ENCODE measurements at regions not wholly inside any gene's neighbourhood (a gene's known extent, or its start where the extent isn't known, plus 50 kb on each side); places are given as distances from the start of the nearest gene placed in this dataset.

DNA sequence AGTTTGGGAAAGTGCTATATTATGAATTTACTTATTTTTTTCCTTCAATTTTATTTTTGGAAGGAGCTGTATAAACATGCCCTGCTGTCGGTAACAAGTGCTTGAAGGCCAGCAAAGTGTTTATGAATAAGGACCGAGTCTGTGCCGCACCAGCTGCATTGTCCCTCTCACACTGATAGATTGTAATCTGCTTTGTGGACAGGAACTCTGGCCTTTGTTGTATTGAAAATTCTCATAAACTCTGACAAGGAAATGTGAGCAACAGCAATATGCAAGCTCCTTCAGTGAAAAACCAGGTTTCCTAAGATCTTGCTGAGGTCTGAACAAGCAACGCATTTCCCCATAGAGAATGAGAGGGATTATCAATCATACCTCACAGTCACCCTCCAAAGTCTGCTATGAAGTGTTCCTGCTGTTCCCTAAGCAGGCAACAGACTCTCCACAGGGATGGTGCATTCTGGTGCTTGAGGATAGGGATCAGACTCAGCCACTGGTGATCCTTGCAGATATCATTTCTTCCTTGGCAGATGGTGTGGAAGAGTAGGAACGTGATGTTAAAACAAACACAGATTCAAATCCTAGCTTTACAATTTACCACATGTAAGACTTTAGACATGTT is 109.6 kb downstream of the KCNJ2 start:
- TF ChIP-seq ZBTB7A (IDR thresholded peaks at IDR 0.05; ENCODE audit: low read depth) (no peak), YY1 (IDR thresholded peaks at IDR 0.05; ENCODE audit: low read depth) (no peak), TEAD4 (IDR thresholded peaks at IDR 0.05) (no peak), RAD21 (IDR thresholded peaks at IDR 0.05; ENCODE audit: low read depth) (no peak), EGR1 (IDR thresholded peaks at IDR 0.05) (no peak), NFIC (IDR thresholded peaks at IDR 0.05) (no peak), TAF1 (IDR thresholded peaks at IDR 0.05; ENCODE audit: low read depth) (no peak), TCF12 (IDR thresholded peaks at IDR 0.05; ENCODE audit: low read depth) (no peak), CEBPB (IDR thresholded peaks at IDR 0.05) (no peak), FOXM1 (IDR thresholded peaks at IDR 0.05; ENCODE audit: borderline replicate concordance, low read depth) (no peak), EP300 (IDR thresholded peaks at IDR 0.05; ENCODE audit: borderline replicate concordance) (no peak), CREB1 (IDR thresholded peaks at IDR 0.05; ENCODE audit: low read depth) (no peak)
- TF ChIP-seq, protein P1, sequence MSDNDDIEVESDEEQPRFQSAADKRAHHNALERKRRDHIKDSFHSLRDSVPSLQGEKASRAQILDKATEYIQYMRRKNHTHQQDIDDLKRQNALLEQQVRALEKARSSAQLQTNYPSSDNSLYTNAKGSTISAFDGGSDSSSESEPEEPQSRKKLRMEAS (IDR thresholded peaks at IDR 0.05): no peak
- TF ChIP-seq, protein P2, sequence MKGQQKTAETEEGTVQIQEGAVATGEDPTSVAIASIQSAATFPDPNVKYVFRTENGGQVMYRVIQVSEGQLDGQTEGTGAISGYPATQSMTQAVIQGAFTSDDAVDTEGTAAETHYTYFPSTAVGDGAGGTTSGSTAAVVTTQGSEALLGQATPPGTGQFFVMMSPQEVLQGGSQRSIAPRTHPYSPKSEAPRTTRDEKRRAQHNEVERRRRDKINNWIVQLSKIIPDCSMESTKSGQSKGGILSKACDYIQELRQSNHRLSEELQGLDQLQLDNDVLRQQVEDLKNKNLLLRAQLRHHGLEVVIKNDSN (IDR thresholded peaks at IDR 0.05): no peak
- TF ChIP-seq, protein P3, sequence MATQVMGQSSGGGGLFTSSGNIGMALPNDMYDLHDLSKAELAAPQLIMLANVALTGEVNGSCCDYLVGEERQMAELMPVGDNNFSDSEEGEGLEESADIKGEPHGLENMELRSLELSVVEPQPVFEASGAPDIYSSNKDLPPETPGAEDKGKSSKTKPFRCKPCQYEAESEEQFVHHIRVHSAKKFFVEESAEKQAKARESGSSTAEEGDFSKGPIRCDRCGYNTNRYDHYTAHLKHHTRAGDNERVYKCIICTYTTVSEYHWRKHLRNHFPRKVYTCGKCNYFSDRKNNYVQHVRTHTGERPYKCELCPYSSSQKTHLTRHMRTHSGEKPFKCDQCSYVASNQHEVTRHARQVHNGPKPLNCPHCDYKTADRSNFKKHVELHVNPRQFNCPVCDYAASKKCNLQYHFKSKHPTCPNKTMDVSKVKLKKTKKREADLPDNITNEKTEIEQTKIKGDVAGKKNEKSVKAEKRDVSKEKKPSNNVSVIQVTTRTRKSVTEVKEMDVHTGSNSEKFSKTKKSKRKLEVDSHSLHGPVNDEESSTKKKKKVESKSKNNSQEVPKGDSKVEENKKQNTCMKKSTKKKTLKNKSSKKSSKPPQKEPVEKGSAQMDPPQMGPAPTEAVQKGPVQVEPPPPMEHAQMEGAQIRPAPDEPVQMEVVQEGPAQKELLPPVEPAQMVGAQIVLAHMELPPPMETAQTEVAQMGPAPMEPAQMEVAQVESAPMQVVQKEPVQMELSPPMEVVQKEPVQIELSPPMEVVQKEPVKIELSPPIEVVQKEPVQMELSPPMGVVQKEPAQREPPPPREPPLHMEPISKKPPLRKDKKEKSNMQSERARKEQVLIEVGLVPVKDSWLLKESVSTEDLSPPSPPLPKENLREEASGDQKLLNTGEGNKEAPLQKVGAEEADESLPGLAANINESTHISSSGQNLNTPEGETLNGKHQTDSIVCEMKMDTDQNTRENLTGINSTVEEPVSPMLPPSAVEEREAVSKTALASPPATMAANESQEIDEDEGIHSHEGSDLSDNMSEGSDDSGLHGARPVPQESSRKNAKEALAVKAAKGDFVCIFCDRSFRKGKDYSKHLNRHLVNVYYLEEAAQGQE (IDR thresholded peaks at IDR 0.05; ENCODE audit: low read depth): no peak

DNA sequence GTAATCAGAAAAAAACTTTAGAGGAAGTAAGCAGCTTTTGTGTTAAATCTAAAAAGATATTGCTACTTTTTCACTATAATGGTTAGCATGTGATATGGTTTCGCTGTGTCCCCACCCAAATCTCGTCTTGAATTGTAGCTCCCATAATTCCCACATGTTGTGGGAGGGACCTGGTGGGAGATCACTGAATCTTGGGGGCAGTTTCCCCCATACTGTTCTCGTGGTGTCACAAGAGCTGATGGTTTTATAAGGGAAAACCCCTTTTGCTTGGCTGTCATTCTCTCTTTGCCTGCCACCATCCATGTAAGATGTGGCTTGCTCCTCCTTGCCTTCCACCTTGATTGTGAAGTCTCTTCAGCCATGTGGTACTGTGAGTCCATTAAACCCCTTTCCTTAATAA is 117.1 kb downstream of the KCNJ2 start:
- TF ChIP-seq TCF12 (IDR thresholded peaks at IDR 0.05; ENCODE audit: low read depth): no peak
- no peak for TF ChIP-seq EP300 (IDR thresholded peaks at IDR 0.05; ENCODE audit: borderline replicate concordance)
- TF ChIP-seq, protein P3 (IDR thresholded peaks at IDR 0.05; ENCODE audit: low read depth): no peak
- TF ChIP-seq, protein P1 (IDR thresholded peaks at IDR 0.05): no peak
- no peak for TF ChIP-seq TAF1 (IDR thresholded peaks at IDR 0.05; ENCODE audit: low read depth)

DNA sequence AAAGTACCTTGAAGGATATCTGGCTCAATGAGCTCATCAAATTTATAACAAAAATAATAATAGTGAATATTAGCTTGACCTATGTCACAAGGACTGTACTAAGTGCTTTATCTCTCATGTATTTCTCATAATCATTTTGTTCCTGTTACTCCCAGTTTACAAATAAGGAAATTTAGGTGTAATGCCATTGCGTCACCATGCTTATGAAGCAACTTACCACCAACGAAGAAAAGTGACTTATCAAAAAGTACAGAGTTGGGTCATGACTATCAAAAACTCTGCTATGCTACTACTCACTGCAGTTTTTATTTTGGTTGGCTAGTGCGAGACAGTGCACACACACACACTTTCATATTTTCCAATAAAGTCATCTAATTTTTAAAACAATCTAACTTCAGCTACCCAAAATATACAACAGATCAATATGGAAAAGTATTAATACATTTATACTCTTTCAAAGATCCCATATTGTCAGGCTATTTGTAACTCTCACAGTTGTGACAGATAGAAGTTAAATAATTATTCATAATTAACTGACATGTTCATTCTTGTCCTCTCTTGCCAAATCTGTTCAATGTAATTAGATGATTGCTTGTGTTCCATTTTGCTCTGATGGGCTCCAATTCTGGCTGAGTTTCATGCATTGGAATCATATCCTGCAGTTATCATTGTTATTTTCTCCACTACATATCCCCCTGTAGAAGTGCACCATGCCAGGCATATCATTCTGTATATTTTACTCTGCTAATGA is 119.4 kb downstream of the KCNJ2 start:
- TF ChIP-seq TEAD4 (IDR thresholded peaks at IDR 0.05) (no peak), CEBPB (IDR thresholded peaks at IDR 0.05) (no peak)
- TF ChIP-seq, protein P2 (IDR thresholded peaks at IDR 0.05): no peak

DNA sequence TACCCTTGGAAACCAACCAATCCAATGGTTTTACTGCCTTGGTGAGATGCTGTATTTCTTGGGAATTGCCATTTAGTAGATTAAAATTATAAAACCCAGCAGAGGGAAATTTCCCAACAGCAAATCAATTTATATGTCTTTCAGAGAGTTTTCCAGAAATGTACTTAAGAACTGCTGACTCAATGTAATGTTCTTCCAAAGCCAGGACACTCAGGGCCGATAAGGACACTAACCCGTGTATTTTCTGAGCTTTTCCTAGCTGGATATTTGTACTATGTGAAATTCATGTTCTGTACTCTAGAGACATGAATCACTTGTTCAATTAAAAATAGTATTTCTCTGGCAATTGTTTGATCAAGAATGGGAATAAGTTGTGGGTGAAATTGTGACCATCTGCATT is 121.4 kb downstream of the KCNJ2 start:
- TF ChIP-seq, protein P2 (IDR thresholded peaks at IDR 0.05): no peak

DNA sequence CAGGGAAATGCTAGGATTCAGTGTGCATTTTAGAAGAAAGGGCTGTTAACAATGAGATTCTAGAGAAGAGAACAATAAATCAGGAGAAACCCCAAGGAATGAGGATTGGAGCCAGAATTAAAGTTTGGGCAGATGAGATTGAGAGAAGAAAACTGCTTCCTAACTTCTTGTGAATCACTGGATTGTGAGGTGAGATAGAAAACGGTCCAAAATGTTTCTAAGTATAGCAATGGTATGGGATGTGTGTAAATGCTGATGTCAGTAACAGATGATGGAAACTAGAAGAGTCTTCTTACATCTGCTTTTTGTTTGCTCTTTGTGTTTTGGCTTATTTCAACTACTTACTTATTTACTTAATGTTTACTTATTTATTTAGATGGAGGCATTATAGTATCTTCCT is 123.0 kb downstream of the KCNJ2 start:
- TF ChIP-seq RAD21 (IDR thresholded peaks at IDR 0.05; ENCODE audit: low read depth) (no peak), TCF12 (IDR thresholded peaks at IDR 0.05; ENCODE audit: low read depth) (no peak), TEAD4 (IDR thresholded peaks at IDR 0.05) (no peak), EP300 (IDR thresholded peaks at IDR 0.05; ENCODE audit: borderline replicate concordance) (no peak), EGR1 (IDR thresholded peaks at IDR 0.05) (no peak), CREB1 (IDR thresholded peaks at IDR 0.05; ENCODE audit: low read depth) (no peak), YY1 (IDR thresholded peaks at IDR 0.05; ENCODE audit: low read depth) (no peak)
- TF ChIP-seq, protein P1 (IDR thresholded peaks at IDR 0.05): no peak
- TF ChIP-seq, protein P3 (IDR thresholded peaks at IDR 0.05; ENCODE audit: low read depth): no peak
- TF ChIP-seq, protein P2 (IDR thresholded peaks at IDR 0.05): no peak
